ENCODE measurements at regions not wholly inside any gene's neighbourhood (a gene's known extent, or its start where the extent isn't known, plus 50 kb on each side); places are given as distances from the start of the nearest gene placed in this dataset.

DNA sequence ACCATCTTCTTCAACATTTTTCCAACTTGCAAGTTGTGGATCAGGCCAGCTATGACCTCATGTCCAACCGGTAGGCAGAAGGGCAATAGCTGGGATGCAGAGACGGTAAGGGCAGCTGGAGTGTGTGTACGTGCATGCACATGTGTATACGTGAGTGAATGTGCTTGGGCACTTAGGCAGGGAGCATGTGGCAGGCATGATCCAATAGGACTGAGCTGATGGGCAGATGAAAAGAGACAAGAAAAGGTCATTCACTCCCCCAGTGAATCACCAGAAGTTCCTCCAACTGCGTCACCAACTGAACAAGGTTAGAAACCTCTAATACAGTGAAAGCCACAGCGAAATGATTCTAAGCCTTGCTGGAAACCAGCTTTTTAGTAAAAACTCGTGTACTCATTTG, 176.1 kb downstream of the FGFR2 start:
- Mint-ChIP-seq H3K36me3 (ENCODE audit: unreplicated experiment) (no peaks in the 10 kb centered on the region), H3K9me3 (ENCODE audit: unreplicated experiment) (no peaks in the 10 kb centered on the region), H3K27ac (ENCODE audit: unreplicated experiment) (no peak overlapping the region), H3K4me3 (ENCODE audit: unreplicated experiment) (no peak overlapping the region), H3K27me3 (ENCODE audit: unreplicated experiment) (peaks cover 4% of the 10 kb centered on the region), H3K4me1 (ENCODE audit: unreplicated experiment) (no peaks in the 10 kb centered on the region)
- DNase-seq (ENCODE audit: extremely low spot score, unreplicated experiment), result no peak
- TF ChIP-seq, protein P1, sequence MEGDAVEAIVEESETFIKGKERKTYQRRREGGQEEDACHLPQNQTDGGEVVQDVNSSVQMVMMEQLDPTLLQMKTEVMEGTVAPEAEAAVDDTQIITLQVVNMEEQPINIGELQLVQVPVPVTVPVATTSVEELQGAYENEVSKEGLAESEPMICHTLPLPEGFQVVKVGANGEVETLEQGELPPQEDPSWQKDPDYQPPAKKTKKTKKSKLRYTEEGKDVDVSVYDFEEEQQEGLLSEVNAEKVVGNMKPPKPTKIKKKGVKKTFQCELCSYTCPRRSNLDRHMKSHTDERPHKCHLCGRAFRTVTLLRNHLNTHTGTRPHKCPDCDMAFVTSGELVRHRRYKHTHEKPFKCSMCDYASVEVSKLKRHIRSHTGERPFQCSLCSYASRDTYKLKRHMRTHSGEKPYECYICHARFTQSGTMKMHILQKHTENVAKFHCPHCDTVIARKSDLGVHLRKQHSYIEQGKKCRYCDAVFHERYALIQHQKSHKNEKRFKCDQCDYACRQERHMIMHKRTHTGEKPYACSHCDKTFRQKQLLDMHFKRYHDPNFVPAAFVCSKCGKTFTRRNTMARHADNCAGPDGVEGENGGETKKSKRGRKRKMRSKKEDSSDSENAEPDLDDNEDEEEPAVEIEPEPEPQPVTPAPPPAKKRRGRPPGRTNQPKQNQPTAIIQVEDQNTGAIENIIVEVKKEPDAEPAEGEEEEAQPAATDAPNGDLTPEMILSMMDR (IDR thresholded peaks at IDR 0.05), result no peak

- H3K9me3 Mint-ChIP-seq (ENCODE audit: unreplicated experiment), result no peaks in the 10 kb centered on the region
- H3K27ac Mint-ChIP-seq (ENCODE audit: unreplicated experiment), result no peak overlapping the region
- peaks cover 4% of the 10 kb centered on the region for H3K27me3 Mint-ChIP-seq (ENCODE audit: unreplicated experiment)
- H3K4me1 Mint-ChIP-seq (ENCODE audit: unreplicated experiment), result no peaks in the 10 kb centered on the region
- no peak overlapping the region for H3K4me3 Mint-ChIP-seq (ENCODE audit: unreplicated experiment)
- H3K36me3 Mint-ChIP-seq (ENCODE audit: unreplicated experiment), result no peaks in the 10 kb centered on the region
- TF ChIP-seq, protein P1 (IDR thresholded peaks at IDR 0.05), result no peak
- no peak for DNase-seq (ENCODE audit: extremely low spot score, unreplicated experiment)
These were observed 172.6 kb downstream of the FGFR2 start for GRCh38 chr10:121425623-121426022.

- Mint-ChIP-seq H3K9me3 (ENCODE audit: unreplicated experiment) (no peaks in the 10 kb centered on the region), H3K36me3 (ENCODE audit: unreplicated experiment) (no peaks in the 10 kb centered on the region), H3K27me3 (ENCODE audit: unreplicated experiment) (peaks cover 8% of the 10 kb centered on the region), H3K27ac (ENCODE audit: unreplicated experiment) (no peak overlapping the region), H3K4me3 (ENCODE audit: unreplicated experiment) (no peak overlapping the region), H3K4me1 (ENCODE audit: unreplicated experiment) (no peaks in the 10 kb centered on the region)
- TF ChIP-seq, protein P1 (IDR thresholded peaks at IDR 0.05), result no peak
- no peak for DNase-seq (ENCODE audit: extremely low spot score, unreplicated experiment)
These were observed 171.9 kb downstream of the FGFR2 start for GRCh38 chr10:121426307-121426706.
